Prostate gland (tissue), 2 donors: ENCODE measurements at regions not wholly inside any gene's neighbourhood (a gene's known extent, or its start where the extent isn't known, plus 50 kb on each side); places are given as distances from the start of the nearest gene placed in this dataset.

Experiments used
- DNase-seq: peaks from one replicate; pipeline ENCODE4 v3.0.0-alpha.2; 2019; ENCODE audit warnings: low spot score
- H3K27ac ChIP-seq, 2 donors: fragments of 200-600 bp; sonication (generic); 2 replicates each; pipeline ENCODE4 v1.5.1; 2017 to 2019
- H3K27me3 ChIP-seq: fragments of 200-600 bp; sonication (generic); replicated peaks from 2 replicates; pipeline ENCODE4 v1.5.1; 2019; ENCODE audit not compliant: insufficient read depth
- H3K36me3 ChIP-seq, 2 donors: fragments of 200-600 bp; sonication (generic); 1 replicate in 1 of 2; 2 replicates in 1 of 2; pipeline versions ENCODE4 v1.5.1 to v1.8.1; 2017 to 2019
- H3K4me1 ChIP-seq: fragments of 200-600 bp; sonication (generic); replicated peaks from 2 replicates; pipeline ENCODE4 v1.5.1; 2019
- H3K4me3 ChIP-seq, 2 donors: fragments of 200-600 bp; sonication (generic); 2 replicates each; pipeline ENCODE4 v1.5.1; 2017 to 2019
- H3K9me3 ChIP-seq: fragments of 200-600 bp; sonication (generic); 2 replicates; pipeline ENCODE4 v1.5.1; 2017
- CTCF ChIP-seq, 4 experiments: fragments of 200-600 bp in 2 of 4; fragments of 450-650 bp in 2 of 4; sonication (generic) in 2 of 4; IDR thresholded peaks; 1 replicate in 3 of 4; 2 replicates in 1 of 4; pipeline ENCODE4 v1.5.1; 2016 to 2019; ENCODE audit warnings: antibody characterized with exemption in 4 of 4, mild to moderate bottlenecking in 2 of 4, moderate library complexity in 2 of 4
- POLR2A ChIP-seq: fragments of 450-650 bp; IDR thresholded peaks from one replicate; pipeline ENCODE4 v1.6.1; 2016; ENCODE audit warnings: antibody characterized with exemption, mild to moderate bottlenecking
- POLR2AphosphoS5 ChIP-seq: sonication (generic); formaldehyde crosslinking; IDR thresholded peaks from one replicate; pipeline ENCODE4 v1.6.1; 2017; ENCODE audit warnings: antibody characterized with exemption
- WGBS: methylation state at CpG from one replicate; pipeline ENCODE4 v1.1.5; 2018; 5-methylcytosine and 5-hydroxymethylcytosine counted together
- intact Hi-C: fragments of 100-400 bp; cut with DNase I; formaldehyde crosslinking; loops from one replicate; pipeline ENCODE4 v1.14.2; 2022

GRCh38 chr1:94339206-94339927 is 78.8 kb upstream of the ABCD3 start:
- DNase-seq = no peak
- Histone ChIP-seq H3K4me1 (no peaks in the 10 kb centered on the region), H3K36me3 (no peaks in the 10 kb centered on the region), H3K27ac (no peak overlapping the region), H3K4me3 (no peak overlapping the region), H3K9me3 (no peaks in the 10 kb centered on the region), H3K27me3 (no peaks in the 10 kb centered on the region)
- TF ChIP-seq POLR2A = no peak
- TF ChIP-seq POLR2AphosphoS5 = no peak
- no peak for TF ChIP-seq CTCF (IDR thresholded peaks at IDR 0.05)
- intact Hi-C loops = loop anchor here (10.0 kb wide), 1 partner anchor 125 kb away; no protein-coding TSS in a partner anchor
- 85% methylated on average over 8 of the region's 8 CpGs for WGBS

GRCh38 chr1:94336991-94337390 is 81.2 kb upstream of the ABCD3 start:
- DNase-seq = no peak
- TF ChIP-seq POLR2A = no peak
- TF ChIP-seq CTCF (IDR thresholded peaks at IDR 0.05) = no peak
- TF ChIP-seq POLR2AphosphoS5 = no peak
- Histone ChIP-seq H3K4me1 (no peaks in the 10 kb centered on the region), H3K4me3 (no peak overlapping the region), H3K27me3 (no peaks in the 10 kb centered on the region), H3K9me3 (no peaks in the 10 kb centered on the region), H3K27ac (no peak overlapping the region), H3K36me3 (no peaks in the 10 kb centered on the region)
- WGBS = 64% methylated on average over 4 of the region's 4 CpGs
- intact Hi-C loops = loop anchor here (1.0 to 10.0 kb wide), 3 partner anchors 128 to 312 kb away; no protein-coding TSS in a partner anchor

DNA sequence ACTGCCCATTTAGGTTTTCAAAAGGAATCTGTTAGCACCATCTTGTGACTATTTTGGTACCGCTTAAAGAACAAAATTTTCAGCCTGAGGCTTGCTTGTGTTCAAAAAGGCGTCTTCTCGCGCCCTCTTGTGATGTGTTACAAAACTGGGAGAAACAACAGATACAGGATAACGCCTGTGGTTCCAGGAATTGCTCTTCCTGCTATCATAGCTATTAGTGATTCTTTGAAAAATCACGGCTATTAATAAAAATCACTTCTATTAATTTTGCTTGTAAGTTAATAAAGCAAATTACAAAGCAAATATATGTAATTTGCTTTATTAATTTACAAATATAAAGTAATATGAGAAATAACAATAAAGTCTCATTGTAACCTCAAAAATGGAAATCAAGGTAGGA is 82.2 kb upstream of the ABCD3 start:
- DNase-seq = peak; percentile 88
- H3K4me3 ChIP-seq = no peak overlapping the region
- TF ChIP-seq POLR2A (no peak), POLR2AphosphoS5 (peak; percentile 85), CTCF (IDR thresholded peaks at IDR 0.05) (peak; percentile 68 to 98 (median 92))
- H3K27ac ChIP-seq = no peak overlapping the region
- no peaks in the 10 kb centered on the region for H3K9me3 ChIP-seq
- WGBS = 2% methylated on average over 6 of the region's 6 CpGs
- no peaks in the 10 kb centered on the region for H3K4me1 ChIP-seq
- no peaks in the 10 kb centered on the region for H3K27me3 ChIP-seq
- no peaks in the 10 kb centered on the region for H3K36me3 ChIP-seq
- intact Hi-C loops = loop anchor here (1.0 to 10.0 kb wide), 3 partner anchors 129 to 311 kb away; no protein-coding TSS in a partner anchor

DNA sequence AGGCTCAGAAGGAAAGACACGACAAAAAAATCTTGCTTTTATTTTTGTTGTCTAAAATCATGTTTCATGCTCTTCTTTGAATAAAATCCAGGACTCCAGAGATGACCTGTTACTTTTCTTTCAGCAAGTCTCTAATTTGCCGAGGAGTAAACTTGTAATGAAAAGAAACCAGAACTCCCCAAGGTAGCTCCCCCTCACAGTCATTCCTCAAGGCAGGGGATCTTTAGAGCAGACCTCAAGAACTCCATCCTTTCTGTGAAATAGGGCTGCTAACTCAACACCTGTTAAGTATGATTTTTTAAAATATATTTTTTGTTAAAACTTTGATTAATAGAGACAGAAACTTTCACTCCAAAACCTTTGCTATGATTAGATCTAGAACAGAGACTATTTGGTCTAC is 82.7 kb upstream of the ABCD3 start:
- DNase-seq = no peak
- no peak overlapping the region for H3K4me3 ChIP-seq

More for the DNA sequence above, 82.7 kb upstream of the ABCD3 start:
- H3K36me3 ChIP-seq = no peaks in the 10 kb centered on the region
- intact Hi-C loops = loop anchor here (10.0 kb wide), 1 partner anchor 129 kb away; no protein-coding TSS in a partner anchor
- no peaks in the 10 kb centered on the region for H3K27me3 ChIP-seq
- no peaks in the 10 kb centered on the region for H3K4me1 ChIP-seq
- TF ChIP-seq POLR2AphosphoS5 (no peak), POLR2A (no peak), CTCF (IDR thresholded peaks at IDR 0.05) (no peak)
- 59% methylated on average over 2 of the region's 2 CpGs for WGBS
- H3K9me3 ChIP-seq = no peaks in the 10 kb centered on the region
- no peak overlapping the region for H3K27ac ChIP-seq
